Activated CD8-positive, alpha-beta memory T cell treated with anti-CD3 and anti-CD28 coated beads for 48 hours (primary cell): ENCODE measurements at regions not wholly inside any gene's neighbourhood (a gene's known extent, or its start where the extent isn't known, plus 50 kb on each side); places are given as distances from the start of the nearest gene placed in this dataset.

Source experiments
- DNase-seq, 3 experiments: peaks; one replicate each; pipeline ENCODE4 v3.0.0-alpha.2; 2020; ENCODE audit warnings: low read depth in 2 of 3, low spot score in 2 of 3

DNA sequence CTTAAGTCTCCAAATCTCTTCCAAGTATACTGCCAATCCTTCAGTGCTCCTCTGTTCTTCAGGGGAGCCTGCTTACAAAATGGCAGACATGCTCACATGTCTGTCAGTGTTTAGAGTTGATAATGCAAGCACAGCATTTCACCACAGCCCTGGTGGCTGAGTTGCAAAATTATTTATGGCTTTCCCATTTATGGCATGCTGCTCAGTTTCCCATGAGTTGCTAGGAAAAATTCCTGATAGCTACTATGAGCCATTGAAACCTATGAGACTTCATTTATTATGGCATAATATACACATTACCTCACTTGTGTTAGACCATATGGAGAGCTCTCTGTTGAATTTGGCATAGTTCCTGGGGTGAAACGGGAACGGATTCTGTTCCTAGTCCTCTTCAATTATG lies 448.7 kb upstream of the TCF4 start:
- no peak for DNase-seq

DNA sequence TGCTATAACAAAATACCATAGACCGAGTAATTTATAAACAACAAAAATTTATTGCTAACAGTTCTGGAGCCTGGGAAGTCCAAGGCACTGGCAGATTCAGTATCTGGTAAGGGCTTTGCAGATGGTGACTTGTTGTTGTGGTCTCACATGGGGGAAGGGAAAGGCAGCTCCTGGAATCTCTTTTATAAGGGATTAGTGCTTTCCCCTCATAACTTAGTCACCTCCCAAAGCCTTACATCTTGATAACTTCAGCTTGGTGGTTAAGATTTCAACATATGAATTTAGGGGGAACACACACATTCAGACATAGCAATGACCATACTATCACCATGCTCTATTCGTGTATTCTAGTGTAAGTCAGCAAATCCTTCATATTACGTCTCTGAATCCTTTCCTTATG lies 447.6 kb upstream of the TCF4 start:
- DNase-seq, result no peak

DNA sequence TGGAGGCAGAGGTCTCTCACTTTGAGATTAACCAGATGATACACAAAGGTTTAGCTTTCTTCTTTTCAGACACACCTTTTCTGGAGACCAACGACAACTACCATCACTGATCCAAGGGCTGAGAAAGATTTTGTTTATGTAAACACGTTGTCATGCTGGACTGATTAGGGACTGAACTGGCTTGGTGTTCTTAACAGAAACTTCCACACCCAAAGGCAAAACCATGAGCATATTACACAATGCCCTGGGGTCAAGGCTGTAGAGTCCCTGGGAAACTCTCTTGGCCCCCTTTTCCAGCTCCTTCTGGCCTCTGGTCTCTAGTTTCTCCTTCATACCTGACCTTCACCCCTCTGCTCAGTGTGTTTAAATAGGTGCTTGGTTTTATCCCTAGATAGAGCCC lies 447.0 kb upstream of the TCF4 start:
- no peak for DNase-seq

DNA sequence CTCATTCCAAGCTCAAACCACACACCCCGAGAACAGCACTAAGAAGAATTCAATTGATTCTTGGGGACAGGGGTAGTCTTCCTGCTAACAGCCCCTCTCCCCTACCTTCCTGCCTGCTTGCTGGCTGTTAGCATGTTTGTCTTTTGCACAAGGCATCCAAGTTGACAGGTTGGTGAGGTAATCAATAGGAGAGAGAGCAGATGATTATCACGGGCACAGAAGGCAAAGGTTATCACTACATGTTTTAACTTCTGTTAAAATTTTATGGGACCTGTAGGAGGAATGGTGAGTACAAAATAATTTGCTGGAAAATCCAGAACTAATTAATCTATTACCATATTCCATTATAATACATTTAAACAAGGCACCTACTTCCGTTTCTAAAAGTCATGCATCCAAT lies 442.1 kb upstream of the TCF4 start:
- no peak for DNase-seq

DNA sequence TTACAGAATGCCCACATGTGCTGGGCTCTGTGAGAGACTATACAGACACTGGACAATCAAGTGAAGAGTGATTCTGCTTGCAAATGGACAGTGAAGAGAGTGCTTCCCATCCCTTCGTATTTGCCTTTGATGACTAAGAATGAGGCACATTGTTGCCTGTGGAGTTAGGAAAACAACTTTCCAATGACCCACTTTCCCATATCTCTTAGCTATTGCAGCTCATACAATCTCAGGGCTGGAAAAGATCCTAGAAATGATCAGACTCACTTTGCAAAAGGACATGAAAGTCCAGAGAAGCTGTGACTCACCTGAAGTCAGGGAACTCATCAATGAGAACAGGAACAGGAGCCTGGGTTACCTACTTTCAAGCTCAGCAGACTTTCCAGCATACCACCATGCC lies 440.5 kb upstream of the TCF4 start:
- no peak for DNase-seq

DNA sequence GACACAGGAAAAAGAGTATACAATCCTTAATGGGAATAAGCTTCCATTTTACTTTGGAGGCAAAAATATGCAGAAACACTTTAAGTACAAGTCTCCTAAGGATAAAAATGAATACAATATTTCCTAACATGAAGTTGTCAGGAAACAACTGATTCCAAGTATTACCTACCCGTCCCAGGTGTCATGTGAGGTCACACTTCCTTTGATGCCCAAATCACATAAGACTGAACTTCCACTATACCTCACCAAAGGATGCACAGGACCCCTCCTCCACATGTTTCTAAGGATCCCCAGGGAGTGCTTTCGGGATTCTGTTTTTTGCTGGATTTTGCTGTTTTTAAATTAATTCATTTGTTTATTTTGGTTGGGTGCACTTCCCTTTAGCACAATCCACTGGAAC lies 438.5 kb upstream of the TCF4 start:
- no peak for DNase-seq

DNA sequence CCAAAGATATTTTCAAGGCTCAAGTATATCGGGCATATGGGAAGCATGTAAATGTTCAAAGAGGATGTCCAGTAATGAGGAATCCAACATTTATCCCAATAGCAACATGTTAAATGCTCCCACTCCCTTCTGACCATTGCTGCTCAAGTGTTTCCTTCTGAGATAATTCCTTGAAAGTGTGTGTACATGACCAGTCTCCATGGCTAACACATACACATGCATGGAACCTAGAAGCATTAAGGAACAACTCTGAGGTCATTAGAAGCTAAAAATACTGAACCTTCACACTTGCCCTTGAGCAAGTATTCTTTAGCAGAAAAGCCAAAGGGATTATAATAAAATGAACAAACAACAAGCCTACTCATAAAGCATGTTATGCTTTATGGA lies 433.8 kb upstream of the TCF4 start:
- no peak for DNase-seq

DNA sequence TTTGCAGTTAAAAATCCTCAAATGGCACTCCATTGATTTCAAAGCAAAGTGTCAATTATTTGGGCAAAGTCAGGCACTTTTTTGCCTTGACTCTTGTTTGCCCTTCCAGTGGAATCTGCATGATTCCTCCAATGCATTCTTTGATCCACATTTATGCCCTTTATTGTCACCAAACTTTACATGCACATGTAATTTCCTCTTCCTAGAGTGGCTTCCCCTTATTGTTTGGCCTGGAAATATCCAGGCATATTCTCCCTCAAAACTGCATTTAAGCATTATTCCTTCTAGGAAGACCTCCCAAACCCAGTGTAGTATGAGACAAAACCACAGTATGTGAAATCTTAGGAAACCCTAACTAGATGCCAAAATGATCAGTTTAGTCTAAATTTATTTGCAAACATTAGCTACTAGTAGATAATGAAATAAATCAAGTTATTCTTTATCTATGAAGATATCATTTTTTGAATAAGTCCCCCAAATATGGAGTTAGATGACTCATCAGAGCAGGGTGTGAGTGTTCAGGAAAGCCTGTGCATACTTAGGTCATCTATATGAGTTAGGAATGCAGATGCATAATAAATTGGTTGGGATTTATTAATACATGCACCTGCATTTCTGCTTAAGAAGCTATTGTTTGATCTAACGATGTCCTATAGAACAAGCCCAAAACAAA lies 433.3 kb upstream of the TCF4 start:
- DNase-seq, result no peak

DNA sequence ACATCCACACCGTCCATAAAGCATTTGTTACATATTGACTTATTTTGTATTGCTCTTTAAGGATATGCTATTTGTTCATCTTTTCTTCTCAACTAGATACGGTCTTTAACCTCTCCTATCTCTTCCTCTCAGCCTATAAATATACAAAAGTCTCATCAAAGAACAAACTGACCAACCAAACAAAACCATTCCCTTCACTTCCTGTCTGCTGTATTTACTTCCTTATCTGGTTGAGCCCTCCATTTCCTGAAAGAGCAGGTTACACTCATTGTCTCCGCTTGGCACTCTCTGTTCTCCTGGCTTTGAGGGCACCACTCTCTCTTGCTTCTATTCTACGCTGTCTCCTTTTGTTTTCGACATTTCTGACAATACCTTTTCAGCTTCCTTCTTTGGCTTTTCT lies 431.9 kb upstream of the TCF4 start:
- no peak for DNase-seq

DNA sequence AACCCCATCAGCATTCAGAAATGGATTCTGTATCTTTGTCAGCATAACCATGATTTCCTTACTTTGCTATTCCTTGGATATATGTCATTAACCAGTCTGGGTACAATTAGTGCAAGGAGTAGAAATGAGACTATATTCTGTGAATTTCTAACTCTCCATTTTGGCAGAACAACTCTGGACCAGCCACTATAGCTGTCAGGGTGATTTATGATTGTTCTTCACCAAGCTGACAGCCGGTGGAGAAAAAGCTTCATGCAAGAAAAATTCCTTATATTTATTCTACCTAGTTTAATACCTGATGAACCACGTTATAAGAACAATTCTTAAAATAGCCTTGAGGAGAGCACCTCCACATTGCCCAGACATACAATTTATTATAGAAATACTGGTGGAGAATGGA lies 431.2 kb upstream of the TCF4 start:
- DNase-seq, result no peak

DNA sequence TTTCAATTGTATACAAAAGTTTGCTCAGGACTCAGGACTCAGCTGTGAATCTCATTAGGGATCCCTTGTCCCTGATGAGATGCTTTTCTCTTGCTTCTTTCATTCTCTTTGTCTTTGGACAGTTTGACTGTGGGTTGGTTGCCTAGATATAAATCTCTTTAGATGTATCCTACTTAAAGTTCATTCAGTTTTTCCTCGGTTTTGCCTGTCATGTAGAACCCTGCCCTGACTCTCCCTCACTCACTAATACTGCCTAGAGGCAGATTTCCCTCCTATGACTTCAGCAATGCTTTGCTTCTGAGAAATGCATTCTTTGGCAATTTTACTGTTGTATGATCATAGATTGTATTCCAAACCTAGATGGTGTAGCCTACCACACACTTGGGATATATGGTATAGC lies 421.4 kb upstream of the TCF4 start:
- DNase-seq, result no peak

DNA sequence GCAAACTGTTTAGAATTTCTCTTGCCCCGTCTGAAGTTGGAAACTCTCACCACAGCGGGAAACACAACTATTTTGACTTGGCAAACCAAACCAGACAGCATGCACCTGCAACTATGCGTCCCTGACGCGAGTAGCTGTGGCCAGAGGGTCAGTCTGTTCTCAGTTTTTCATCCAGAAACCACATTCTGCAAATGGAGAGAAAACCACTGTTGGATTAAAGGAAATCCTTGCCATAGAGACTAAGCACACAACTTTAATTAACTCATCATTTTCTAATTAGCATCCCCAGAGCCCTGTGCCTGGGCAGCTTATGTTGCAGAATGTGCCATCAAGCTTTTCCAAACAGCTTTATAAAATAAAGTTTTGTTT lies 415.7 kb upstream of the TCF4 start:
- DNase-seq, result no peak

DNA sequence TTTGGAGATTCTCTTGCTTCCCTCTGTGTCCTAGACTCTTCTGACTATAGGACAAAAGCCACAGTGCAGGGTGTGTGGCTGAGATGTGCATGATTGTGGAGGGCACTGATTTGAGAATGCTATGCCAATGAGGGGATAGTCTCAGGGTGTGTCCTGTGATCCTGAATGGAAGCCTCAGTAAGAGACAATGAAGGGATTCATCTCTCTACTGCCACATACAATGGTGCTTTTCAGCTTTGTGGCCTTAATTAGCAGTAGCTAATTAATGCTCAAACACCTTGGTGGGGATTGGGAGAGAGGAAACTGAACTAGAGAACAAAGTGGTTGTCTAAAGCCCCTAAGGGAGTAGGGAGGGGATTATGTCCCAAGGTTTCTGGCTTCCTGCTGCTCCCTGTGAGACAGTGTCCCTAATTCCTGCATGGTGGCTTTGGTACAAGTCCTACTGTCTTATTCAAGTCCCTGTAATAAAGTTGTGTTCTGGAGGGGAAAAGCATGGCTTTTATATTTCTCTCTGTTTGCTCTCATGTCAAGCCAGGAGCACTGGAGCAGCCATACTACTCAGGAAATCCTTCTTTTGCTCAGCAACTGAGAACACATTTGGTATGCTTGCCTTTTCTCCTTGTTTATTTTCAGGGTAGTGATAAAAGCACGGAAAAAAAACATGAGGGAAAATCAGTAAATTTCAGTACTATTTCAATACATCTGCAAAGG lies 415.2 kb upstream of the TCF4 start:
- DNase-seq, result no peak

DNA sequence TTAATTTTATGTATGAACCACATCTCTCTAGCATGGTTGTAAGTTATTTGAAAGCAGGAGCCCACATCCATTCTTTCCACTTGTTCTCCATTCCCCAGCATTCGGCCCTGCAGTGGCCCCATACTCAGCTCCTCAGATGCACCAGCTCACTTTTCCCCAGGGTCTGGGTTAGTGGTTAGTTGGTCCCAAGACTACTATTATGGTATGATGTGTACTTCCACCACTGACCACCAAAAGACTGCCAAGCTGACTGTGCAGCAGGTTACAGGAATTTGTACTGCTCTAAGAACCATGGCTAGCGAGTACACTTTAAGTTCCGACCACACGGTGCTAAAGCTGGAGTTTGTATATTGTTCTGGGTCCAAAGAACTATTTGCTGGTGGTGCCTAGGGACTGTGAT lies 413.6 kb upstream of the TCF4 start:
- no peak for DNase-seq

DNA sequence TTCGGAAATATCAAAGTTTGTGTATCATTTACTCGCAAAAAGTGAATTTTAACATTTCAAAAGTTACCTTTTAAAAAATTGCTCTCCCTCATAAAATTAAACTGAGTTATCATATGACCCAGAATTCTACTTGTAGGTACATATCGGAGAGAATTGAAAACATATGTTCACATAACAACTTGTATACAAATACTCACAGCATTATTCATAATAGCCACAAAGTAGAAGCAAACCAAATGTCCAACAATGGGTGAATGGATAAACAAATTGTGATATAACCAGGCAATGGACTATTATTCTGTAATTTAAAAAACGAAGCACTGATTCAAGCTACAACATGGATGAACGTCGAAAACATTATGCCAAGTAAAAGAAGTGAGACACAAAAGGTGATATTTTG lies 412.0 kb upstream of the TCF4 start:
- no peak for DNase-seq

DNA sequence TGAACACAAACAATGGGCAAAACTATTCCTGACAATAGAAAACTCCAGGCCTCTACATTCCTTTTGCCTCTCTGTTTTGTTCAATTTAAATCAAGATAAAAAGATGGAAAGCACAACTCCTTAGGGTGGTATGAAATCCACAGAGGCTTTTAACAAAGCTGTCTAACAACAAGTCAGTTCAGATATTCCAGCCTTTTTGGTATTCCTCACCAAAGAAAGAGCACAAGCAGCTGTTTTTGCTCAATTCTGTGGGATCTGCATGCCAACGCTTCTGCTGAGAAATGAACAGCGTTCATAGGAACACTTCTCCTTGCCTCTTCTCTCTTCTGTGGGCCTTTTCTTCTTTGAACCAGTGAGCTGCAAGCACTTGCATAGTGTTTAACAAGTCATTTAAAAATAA lies 411.6 kb upstream of the TCF4 start:
- no peak for DNase-seq

DNA sequence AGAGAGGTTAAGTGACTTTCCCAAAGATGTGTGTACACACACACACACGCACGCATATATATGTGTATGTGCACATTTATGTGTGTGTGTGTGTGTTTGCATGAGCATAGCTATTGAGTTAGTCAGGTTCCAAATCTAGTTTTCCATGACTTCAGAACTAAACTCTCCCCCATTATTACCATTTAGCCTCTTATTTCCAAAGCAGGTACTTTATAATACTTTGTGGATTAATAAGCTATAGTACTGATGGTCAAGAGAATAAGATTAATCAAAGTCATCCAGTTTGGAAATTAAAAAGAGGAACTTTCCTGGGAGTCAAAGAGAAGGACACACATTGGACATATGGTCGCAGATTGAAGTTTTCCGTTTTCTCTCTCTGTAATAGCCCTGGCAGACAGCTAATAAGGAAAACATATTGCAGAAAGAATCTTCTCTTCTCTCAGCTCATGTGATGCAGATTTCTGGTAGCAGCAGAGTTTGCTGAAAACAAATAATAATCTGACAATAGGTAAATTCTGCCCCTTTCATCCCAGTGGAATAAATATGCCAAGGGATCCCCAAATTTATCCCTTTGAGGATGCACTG lies 410.9 kb upstream of the TCF4 start:
- no peak for DNase-seq

DNA sequence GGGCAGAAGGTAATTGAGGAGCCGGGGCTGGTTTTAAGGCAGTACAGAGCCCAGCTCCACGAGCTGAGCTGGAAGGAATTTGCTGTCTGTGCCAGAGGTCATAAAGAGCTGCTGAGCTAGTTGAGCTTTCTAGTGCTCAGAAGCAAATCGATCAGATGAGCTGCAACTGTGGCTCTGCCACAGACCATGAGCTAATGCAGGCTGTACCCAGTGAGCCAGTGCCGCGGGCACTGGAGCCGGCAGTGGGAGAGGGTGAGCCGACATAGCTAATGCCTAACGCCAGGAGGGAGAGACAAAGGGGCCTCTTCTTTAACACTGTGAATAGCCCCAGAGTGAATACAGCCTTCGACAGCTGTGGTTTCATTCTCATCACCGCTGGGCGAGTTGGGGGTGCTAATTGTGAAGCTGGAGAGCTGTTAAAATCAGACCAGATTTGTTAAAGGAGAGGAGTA lies 410.1 kb upstream of the TCF4 start:
- DNase-seq, result no peak

DNA sequence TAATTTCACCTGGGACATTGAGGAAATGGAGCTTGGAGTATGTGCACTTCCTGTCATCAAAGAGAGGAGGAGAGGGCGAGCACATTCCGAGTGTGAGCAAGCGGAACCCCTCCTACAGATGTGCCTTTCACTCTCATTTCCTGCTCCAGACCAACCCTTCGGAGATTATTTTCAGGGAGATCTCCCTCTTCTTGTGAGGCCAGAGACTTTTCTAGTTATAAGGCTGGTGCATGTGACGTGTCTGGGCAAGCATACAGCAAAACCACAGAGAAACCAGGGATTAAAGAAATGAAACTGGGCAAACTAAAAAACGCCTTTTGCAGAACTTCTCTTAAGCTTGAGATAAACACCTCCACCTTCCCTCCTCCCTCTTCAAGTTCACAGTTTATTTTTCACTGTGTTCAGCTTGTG lies 409.2 kb upstream of the TCF4 start:
- DNase-seq, result no peak

DNA sequence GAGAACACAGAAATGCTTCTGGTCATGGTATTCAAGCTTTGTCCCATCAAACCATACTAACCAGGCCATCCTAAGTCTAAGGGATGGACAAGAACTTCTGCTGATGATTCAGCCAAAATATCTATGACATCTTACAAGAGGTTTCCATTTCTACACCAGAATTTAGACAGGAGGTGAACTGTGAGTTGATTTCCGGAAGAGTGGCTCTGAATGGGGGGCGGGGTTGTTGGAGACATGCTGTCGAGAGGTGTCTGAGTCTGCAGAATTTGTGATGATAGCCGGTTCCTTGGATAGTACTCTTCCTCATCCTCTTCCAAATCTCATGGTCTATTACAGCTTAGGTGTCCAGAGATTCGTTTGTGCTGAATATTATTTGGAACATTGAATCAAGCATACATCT lies 408.7 kb upstream of the TCF4 start:
- DNase-seq, result no peak

DNA sequence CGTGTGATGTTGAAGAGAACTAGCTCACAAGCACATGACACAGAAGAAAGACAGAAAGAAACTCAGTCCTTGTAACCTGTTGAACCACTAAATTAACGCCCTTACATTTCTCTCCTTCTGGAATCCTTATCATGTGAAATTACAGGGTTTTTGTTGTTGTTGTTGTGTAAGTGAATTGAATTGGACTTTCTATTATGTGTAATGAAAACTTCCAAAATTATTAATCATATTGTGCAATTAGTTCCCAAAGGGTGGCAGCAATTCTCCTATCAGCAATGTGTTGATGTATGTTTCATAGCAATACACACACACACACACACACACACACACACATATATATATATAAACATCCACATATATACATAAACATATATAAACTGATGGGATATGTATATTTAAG lies 402.2 kb upstream of the TCF4 start:
- no peak for DNase-seq

DNA sequence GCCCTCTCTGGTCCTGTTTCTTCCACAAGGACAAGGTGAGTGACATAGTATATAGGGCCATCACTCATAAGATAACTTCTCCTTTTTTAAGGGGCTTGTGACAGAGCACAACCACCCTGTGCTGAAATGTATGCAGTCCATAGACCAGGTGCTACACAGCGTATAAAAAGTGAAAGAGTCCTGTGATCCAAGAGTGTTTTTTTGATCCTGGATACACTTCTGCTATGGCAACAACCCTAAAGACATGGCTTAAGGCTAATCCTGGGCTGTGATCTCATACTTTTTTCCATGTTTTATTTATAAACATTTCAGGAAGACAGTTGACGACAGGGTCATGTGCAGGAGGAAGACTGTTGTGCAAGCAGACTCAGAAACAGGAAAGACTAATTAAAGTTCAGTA lies 400.5 kb upstream of the TCF4 start:
- no peak for DNase-seq

DNA sequence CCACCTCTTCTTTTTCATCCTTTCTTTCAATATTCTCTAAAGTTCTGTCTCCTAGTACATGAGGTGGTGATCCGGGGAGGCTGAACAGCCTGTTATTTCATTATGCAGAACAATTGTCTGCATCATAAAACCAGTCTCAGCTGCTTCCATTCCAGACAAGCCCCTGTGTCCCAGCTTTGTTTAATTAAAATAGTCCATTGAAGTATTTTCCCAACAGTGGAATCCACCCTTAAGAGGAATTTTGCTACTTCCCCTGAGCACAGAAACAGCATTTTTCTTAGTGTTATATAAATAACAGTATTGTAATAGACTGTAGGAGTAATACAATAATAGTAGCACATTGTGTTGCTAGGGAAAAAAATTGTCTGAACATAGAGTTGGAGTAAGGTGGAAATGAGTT lies 395.4 kb upstream of the TCF4 start:
- no peak for DNase-seq
